GM18502 (cell line): ENCODE measurements at regions not wholly inside any gene's neighbourhood (a gene's known extent, or its start where the extent isn't known, plus 50 kb on each side); places are given as distances from the start of the nearest gene placed in this dataset.
"Not testable (repeated sequence)": the region's sequence is repeated elsewhere in the genome, so short reads cannot be mapped to it uniquely, and the experiment has no call there.

Experiments used
- ATAC-seq: cut with Tn5 transposase; IDR thresholded peaks from one replicate; pipeline ENCODE4 v1.9.1; 2021; ENCODE audit warnings: mild to moderate bottlenecking; ENCODE audit not compliant: unreplicated experiment, poor library complexity

- ATAC-seq, result no peak
Observed at GRCh38 chr12:31794745-31795144, 65.9 kb upstream of the AMN1 start.

- not testable (repeated sequence) for ATAC-seq
Observed at GRCh38 chr12:31791265-31791664, 62.4 kb upstream of the AMN1 start.

GRCh38 chr12:31790759-31791158, 61.9 kb upstream of the AMN1 start:
- ATAC-seq, result no peak

GRCh38 chr12:31785318-31785717, 56.5 kb upstream of the AMN1 start:
- no peak for ATAC-seq

- ATAC-seq, result no peak
Observed at GRCh38 chr12:31783996-31784645, 55.3 kb upstream of the AMN1 start.

GRCh38 chr12:31783556-31783955, 54.7 kb upstream of the AMN1 start:
- ATAC-seq, result no peak

GRCh38 chr12:31781894-31782540, 53.2 kb upstream of the AMN1 start:
- ATAC-seq, result no peak

- ATAC-seq, result no peak
Observed at GRCh38 chr12:31780096-31780495, 51.3 kb upstream of the AMN1 start.

- no peak for ATAC-seq
Observed at GRCh38 chr12:31778687-31779086, 49.9 kb upstream of the AMN1 start.
